K562 (cell line): ENCODE measurements at regions not wholly inside any gene's neighbourhood (a gene's known extent, or its start where the extent isn't known, plus 50 kb on each side); places are given as distances from the start of the nearest gene placed in this dataset.

Source experiments
- ARID3B ChIP-seq: fragments of 250-450 bp; sonication (Bioruptor Pico); IDR thresholded peaks from 2 replicates; pipeline ENCODE4 v1.4.0; 2020; ENCODE audit warnings: borderline replicate concordance
- BCL6 ChIP-seq: fragments of 250-450 bp; sonication (Bioruptor Pico); IDR thresholded peaks from 2 replicates; pipeline ENCODE4 v1.4.0; 2020
- CHD1 ChIP-seq: fragments of 200-600 bp; sonication (generic); IDR thresholded peaks from one replicate; pipeline ENCODE4 v1.6.1; 2012; ENCODE audit warnings: mild to moderate bottlenecking, moderate library complexity, low read length, inconsistent platforms
- CTCF ChIP-seq, 3 experiments: IDR thresholded peaks in 2 of 3; conservative IDR thresholded peaks in 1 of 3; 2 replicates each; pipeline ENCODE4 v1.5.1; 2011 to 2012; ENCODE audit warnings: low read length in 3 of 3, mild to moderate bottlenecking in 3 of 3, control low read depth in 2 of 3, improper control_type of control experiment in 1 of 3, inconsistent platforms in 1 of 3, low read depth in 1 of 3, mixed read lengths in 1 of 3, moderate library complexity in 1 of 3; ENCODE audit not compliant: insufficient read depth in 2 of 3
- ESRRA ChIP-seq: fragments of 450-650 bp; IDR thresholded peaks from 2 replicates; pipeline ENCODE4 v1.6.1; 2014; ENCODE audit warnings: low read depth, mild to moderate bottlenecking, moderate library complexity, borderline replicate concordance
- HES1 ChIP-seq: fragments of 450-650 bp; IDR thresholded peaks from 2 replicates; pipeline ENCODE4 v1.6.1; 2016; ENCODE audit warnings: low read depth, mild to moderate bottlenecking, moderate library complexity
- HMGXB4 ChIP-seq: sonication (generic); formaldehyde crosslinking; IDR thresholded peaks from 2 replicates; pipeline ENCODE4 v1.8.1; 2023; ENCODE audit warnings: mild to moderate bottlenecking, missing genetic modification reagents
- SREBF1 ChIP-seq: fragments of 150-350 bp; IDR thresholded peaks from 2 replicates; pipeline ENCODE4 v1.6.1; 2014; ENCODE audit warnings: antibody characterized with exemption, low read depth, low read length, borderline replicate concordance
- TBP ChIP-seq: optimal IDR thresholded peaks from 2 replicates; pipeline ENCODE3; 2011; ENCODE audit warnings: low read depth, low read length, improper control_type of control experiment
- USF2 ChIP-seq: sonication (generic); formaldehyde crosslinking; IDR thresholded peaks from 2 replicates; pipeline ENCODE4 v1.5.0; 2020; ENCODE audit warnings: missing genetic modification reagents
- ZHX1 ChIP-seq: fragments of 150-350 bp; conservative IDR thresholded peaks from 2 replicates; pipeline ENCODE4 v1.6.1; 2014; ENCODE audit warnings: low read length
- ZNF696 ChIP-seq: fragments of 250-450 bp; sonication (Bioruptor Pico); conservative IDR thresholded peaks from 2 replicates; pipeline ENCODE4 v1.4.0; 2020; ENCODE audit warnings: mild to moderate bottlenecking, moderate library complexity

- TF ChIP-seq SREBF1 (no peak), CHD1 (no peak), HES1 (no peak), ARID3B (CRISPR knock-in tag) (no peak), ESRRA (no peak), ZHX1 (no peak), CTCF (IDR thresholded peaks at IDR 0.05 in 2 of 3, conservative IDR thresholded peaks at IDR 0.05 in 1 of 3; ENCODE audit: insufficient read depth in 2 of 3, low read depth in 1 of 3, low read length in 3 of 3) (no peak), HMGXB4 (CRISPR knock-in tag) (no peak), ZNF696 (CRISPR knock-in tag) (no peak), BCL6 (CRISPR knock-in tag) (no peak), USF2 (CRISPR knock-in tag) (no peak), TBP (no peak)
Measured at GRCh38 chr3:104952146-104952972, 414.4 kb upstream of the ALCAM start.
